HCEC 1CT (cell line): ENCODE measurements at regions not wholly inside any gene's neighbourhood (a gene's known extent, or its start where the extent isn't known, plus 50 kb on each side); places are given as distances from the start of the nearest gene placed in this dataset.

ENCODE experiments used
- DNase-seq: peaks from one replicate; pipeline ENCODE4 v3.0.0-alpha.2; 2017

GRCh38 chr15:95556866-95557225, 773.7 kb upstream of the NR2F2 start:
- DNase-seq, result no peak

- DNase-seq, result peak; percentile 92
These were observed 773.1 kb upstream of the NR2F2 start for GRCh38 chr15:95557226-95558046.

GRCh38 chr15:95558131-95558530, 772.4 kb upstream of the NR2F2 start:
- peak; percentile 35 for DNase-seq

DNA sequence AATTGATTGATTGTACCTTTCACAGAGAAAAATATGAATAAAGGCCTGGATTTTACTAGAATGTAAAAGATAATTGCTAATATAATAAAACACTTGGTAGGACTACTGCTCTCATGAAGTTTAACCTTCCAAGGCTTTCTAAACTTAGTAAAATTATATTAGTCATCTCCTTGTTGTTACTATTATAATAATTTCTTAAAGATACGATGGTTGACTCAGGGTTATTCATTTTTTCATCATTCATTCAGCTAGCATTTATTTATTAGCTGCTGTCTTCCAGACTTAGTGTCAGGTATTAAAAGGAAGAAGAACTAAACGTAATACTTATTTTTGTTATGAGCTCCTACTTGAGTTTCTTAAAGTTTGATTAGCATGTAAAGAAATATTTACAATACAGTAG, 771.6 kb upstream of the NR2F2 start:
- peak; percentile 65 for DNase-seq

DNA sequence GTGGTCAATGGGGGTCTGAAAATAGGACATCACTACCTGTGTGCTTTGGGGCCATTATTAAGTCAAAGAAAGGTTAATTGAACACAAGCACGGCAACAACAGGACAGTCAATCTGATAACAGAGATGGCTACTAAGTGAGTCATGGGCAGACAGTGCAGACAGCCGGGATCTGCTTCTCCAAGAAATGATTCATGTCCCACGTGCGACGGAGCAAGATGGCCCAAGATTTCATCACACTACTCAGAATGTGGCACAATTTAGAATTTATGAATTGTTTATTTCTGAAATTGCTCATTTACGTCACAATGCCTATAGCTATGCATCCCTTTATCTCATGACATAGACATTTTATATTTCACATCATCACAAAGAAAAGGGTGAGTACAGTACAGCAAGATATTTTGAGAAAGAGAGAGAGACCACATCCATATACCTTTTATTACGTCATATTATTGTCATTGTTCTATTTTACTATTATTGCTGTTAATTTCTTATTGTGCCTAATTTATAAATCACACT, 770.6 kb upstream of the NR2F2 start:
- DNase-seq, result peak; percentile 96

- peak; percentile 2 for DNase-seq
These were observed 769.0 kb upstream of the NR2F2 start for GRCh38 chr15:95561463-95561862.

DNA sequence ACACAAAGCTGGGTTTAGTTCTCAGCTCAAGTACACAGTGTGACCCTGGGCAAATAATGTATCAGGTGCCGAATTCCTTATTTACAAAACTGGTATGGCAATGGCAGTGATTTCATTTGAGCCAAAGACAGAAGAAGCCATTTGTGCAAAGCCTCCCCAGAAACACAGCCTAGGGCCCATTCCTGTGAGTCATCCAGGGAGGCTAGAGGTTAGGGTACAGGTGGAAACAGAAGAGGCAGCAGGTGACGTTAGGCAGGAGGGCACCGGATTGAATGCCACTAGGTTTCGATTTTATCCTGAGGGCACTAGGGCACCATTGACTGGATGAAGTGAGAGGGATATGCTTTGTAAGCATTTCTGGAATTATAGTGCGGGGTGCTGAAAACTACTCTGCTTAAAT, 766.9 kb upstream of the NR2F2 start:
- no peak for DNase-seq

- no peak for DNase-seq
These were observed 765.4 kb upstream of the NR2F2 start for GRCh38 chr15:95565016-95565600.

DNA sequence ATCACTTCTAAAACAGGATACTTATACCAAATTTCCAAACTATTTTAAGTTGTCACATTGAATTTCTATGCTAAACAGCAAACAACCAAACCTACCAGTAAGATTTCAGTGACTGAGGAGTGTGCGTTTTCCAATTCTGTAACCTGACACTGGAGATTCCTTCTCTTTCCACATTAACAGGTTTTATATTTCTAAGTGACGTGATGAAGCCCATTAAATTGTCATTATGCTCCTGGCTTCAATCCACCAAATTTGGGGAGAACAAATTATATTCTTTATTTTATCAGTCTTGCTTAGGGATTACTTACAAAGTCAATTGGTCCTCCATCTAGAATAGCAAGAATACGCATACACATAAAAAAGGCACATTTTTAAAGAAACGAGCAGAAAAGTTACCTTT, 764.8 kb upstream of the NR2F2 start:
- DNase-seq, result no peak

DNA sequence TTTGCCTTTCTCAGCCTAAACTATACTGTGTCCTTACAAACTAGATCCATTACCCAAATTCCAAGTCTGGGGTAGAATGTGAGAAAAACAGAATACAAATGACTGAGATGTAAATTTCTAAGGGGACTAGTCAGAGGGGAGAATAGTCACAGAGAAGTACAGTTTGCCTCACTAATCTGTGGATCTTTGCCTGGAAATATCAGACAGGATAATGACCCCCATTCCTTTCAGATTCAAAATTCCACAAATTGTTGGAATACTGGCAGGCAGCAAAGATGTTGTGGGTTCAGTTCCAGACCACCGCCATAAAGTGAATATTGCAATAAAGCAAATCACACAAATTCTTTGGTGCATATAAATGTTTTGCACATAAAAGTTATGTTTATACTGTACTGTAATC, 762.8 kb upstream of the NR2F2 start:
- DNase-seq, result no peak

GRCh38 chr15:95574053-95574452, 756.4 kb upstream of the NR2F2 start:
- DNase-seq, result no peak

GRCh38 chr15:95577927-95578326, 752.6 kb upstream of the NR2F2 start:
- DNase-seq, result no peak

DNA sequence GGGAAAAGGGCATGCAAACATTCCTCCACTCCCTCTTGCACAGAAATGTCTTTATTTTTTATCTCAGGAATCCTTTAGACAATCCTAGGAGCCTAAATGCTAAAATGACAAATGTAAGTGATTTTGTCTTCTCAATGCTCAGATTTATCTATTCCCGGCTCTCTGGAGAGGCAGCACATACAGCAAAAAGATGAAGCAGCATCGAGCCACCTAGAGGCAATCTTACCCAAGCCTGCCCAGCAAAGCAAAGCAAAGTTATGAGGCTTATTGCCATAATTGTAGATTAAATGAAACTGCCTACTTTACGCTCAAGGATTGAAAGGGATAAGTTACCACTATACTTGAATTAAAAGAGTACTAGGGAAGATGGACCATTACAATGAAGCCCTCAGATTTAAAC, 750.4 kb upstream of the NR2F2 start:
- no peak for DNase-seq

- no peak for DNase-seq
These were observed 748.9 kb upstream of the NR2F2 start for GRCh38 chr15:95581595-95581994.

- peak; percentile 3 for DNase-seq
These were observed 746.4 kb upstream of the NR2F2 start for GRCh38 chr15:95584088-95584487.

DNA sequence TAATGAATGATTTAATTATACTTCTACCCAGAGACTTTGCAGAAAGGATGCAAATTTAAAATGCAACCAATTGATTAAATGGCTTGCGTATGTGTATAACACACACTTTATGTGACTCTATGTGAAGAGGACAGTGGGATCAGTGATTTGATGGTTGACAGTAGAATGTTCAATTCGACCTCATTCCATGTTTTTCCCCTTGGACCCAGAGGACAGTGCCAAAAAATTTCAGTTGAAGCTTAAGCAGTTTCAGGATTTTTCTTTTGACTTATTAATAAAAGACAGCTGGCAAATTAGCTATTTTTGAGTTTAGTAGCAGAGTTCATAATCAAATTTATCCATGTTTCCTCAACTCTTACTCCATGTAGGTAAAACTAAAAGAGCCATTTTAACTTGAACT, 742.4 kb upstream of the NR2F2 start:
- no peak for DNase-seq

DNA sequence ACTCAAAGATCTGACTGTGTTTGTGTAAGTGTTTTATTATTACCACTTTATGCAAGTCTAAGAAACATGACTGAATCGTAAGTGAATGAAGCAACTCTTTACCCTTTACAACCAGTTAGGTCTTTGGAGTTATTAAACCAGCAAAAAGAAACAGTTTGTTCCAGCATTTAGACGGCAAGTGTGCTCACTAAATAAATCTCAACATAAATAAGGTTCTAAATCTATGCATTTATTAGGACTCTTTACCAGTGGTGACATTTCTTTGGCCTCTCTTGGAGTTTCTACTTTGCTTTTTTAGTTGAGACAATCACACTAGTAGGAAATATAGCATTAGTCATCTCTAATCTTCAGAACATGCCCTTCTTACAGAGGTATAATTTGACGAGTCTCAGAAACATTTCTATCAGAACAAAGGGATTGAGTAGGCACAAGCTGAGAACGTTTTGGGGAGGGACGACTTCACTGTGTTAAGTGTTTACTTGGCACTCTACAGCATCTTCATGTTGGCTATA, 739.9 kb upstream of the NR2F2 start:
- DNase-seq, result no peak

DNA sequence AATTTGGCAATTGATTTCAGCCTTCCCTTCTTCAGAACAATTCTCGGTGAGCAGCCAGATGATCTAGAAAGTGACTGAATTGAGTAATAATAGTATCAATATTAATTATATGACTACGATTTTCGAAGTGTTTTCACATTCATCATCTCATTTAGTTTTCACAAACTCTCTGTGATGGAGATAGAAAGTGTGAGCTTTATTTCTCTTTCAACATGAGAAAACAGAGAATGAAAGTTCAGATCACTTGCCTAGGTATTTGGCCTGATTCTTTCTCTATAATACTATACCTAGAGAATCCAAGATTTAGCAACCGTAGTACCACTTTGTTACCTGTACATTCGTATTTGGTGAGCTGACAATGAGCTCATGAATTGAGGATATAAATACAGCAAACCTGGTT, 739.2 kb upstream of the NR2F2 start:
- DNase-seq, result no peak

- DNase-seq, result no peak
These were observed 738.6 kb upstream of the NR2F2 start for GRCh38 chr15:95591886-95592285.

GRCh38 chr15:95594496-95594895, 736.0 kb upstream of the NR2F2 start:
- DNase-seq, result no peak

DNA sequence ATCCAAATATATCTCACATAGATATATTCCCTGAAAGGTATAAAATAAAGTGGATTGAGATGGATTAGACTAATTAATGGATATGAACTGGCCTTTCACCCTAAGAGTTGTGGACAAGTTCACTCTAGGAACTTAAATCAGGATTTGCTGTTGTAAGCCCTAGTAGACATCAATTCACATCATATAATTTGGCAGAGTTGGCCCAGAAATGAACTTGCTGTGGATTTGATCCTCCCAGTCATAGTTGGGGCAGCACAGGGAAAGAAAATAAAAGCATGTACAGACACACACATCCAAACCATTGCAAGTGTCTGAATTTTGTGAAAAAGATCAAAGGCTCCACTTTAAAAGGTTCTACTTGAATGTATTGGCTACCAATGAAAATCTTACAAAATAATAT, 734.7 kb upstream of the NR2F2 start:
- no peak for DNase-seq

- DNase-seq, result no peak
These were observed 734.0 kb upstream of the NR2F2 start for GRCh38 chr15:95596496-95596895.

- no peak for DNase-seq
These were observed 732.1 kb upstream of the NR2F2 start for GRCh38 chr15:95598251-95598855.

DNA sequence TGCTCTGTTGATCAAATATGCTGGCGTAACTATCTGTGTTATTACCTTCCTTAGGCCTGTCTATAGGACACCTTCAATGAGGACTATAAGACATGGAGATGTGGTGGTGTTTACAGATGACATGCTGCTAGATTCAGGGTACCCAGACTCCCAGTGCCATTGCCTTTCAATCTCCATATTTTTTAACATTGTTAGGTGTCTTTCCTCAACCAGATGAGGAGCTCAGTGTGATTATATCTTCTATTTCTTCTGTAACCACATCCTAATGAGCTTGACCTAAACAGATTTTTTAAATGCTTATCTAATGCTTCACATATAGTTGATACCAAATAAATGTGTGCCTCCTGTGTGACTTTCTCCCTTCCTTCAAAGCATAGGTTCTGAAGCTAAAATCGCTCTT, 730.1 kb upstream of the NR2F2 start:
- no peak for DNase-seq
